Tibial nerve (tissue), 4 donors: ENCODE measurements at regions not wholly inside any gene's neighbourhood (a gene's known extent, or its start where the extent isn't known, plus 50 kb on each side); places are given as distances from the start of the nearest gene placed in this dataset.

Experiments used
- DNase-seq, 2 donors: peaks; one replicate each; pipeline ENCODE4 v3.0.0-alpha.2; 2019; ENCODE audit warnings: low spot score in 2 of 2
- H3K27ac ChIP-seq, 4 donors: fragments of 200-600 bp; sonication (generic) in 3 of 4; one replicate each; pipeline ENCODE4 v1.5.1; 2017 to 2019; ENCODE audit warnings: mild to moderate bottlenecking in 1 of 4
- H3K27me3 ChIP-seq, 2 donors: fragments of 200-600 bp; sonication (generic) in 1 of 2; one replicate each; pipeline versions ENCODE4 v1.5.1 to v1.6.0; 2017 to 2019
- H3K36me3 ChIP-seq, 3 donors: fragments of 200-600 bp; sonication (generic); one replicate each; pipeline ENCODE4 v1.5.1; 2018 to 2019
- H3K4me1 ChIP-seq, 4 donors: fragments of 200-600 bp; sonication (generic) in 3 of 4; one replicate each; pipeline ENCODE4 v1.5.1; 2017 to 2019
- H3K4me3 ChIP-seq, 4 donors: fragments of 200-600 bp; sonication (generic) in 3 of 4; one replicate each; pipeline ENCODE4 v1.5.1; 2017 to 2019; ENCODE audit warnings: mild to moderate bottlenecking in 1 of 4, moderate library complexity in 1 of 4
- H3K9me3 ChIP-seq, 4 donors: fragments of 200-600 bp; sonication (generic) in 3 of 4; one replicate each; pipeline ENCODE4 v1.5.1; 2017 to 2019
- CTCF ChIP-seq, 5 experiments: fragments of 200-600 bp in 3 of 5; fragments of 450-650 bp in 2 of 5; sonication (generic) in 3 of 5; IDR thresholded peaks; one replicate each; pipeline ENCODE4 v1.5.1; 2016 to 2019; ENCODE audit warnings: antibody characterized with exemption in 5 of 5, mild to moderate bottlenecking in 3 of 5, moderate library complexity in 2 of 5
- EP300 ChIP-seq, 2 donors: sonication (generic); formaldehyde crosslinking; IDR thresholded peaks; one replicate each; pipeline ENCODE4 v1.6.1; 2017; ENCODE audit warnings: antibody characterized with exemption in 2 of 2, mild to moderate bottlenecking in 1 of 2
- POLR2A ChIP-seq, 2 donors: fragments of 450-650 bp; IDR thresholded peaks; one replicate each; pipeline ENCODE4 v1.6.1; 2017; ENCODE audit warnings: antibody characterized with exemption in 2 of 2, mild to moderate bottlenecking in 2 of 2, moderate library complexity in 2 of 2
- WGBS, 2 donors: methylation state at CpG; one replicate each; pipeline ENCODE4 v1.1.5; 2018; 5-methylcytosine and 5-hydroxymethylcytosine counted together

GRCh38 chr13:107743983-107744382, 471.4 kb downstream of the LIG4 start:
- no peak for TF ChIP-seq POLR2A (IDR thresholded peaks at IDR 0.05)
- no peak for TF ChIP-seq EP300 (IDR thresholded peaks at IDR 0.05)
- TF ChIP-seq CTCF (IDR thresholded peaks at IDR 0.05), result no peak
- 27 to 37% methylated on average over 3 of the region's 3 CpGs for WGBS, 2 donors
- no peak for DNase-seq
- H3K9me3 ChIP-seq, result no peaks in the 10 kb centered on the region
- H3K27me3 ChIP-seq, result no peaks in the 10 kb centered on the region
- H3K4me1 ChIP-seq, result no peaks in the 10 kb centered on the region
- H3K36me3 ChIP-seq, result no peaks in the 10 kb centered on the region
- H3K4me3 ChIP-seq, result no peak overlapping the region
- no peak overlapping the region for H3K27ac ChIP-seq

- no peaks in the 10 kb centered on the region for H3K4me1 ChIP-seq
- H3K36me3 ChIP-seq, result no peaks in the 10 kb centered on the region
- 51 to 54% methylated on average over 4 of the region's 4 CpGs for WGBS, 2 donors
- no peaks in the 10 kb centered on the region for H3K27me3 ChIP-seq
- H3K9me3 ChIP-seq, result no peaks in the 10 kb centered on the region
- TF ChIP-seq POLR2A (IDR thresholded peaks at IDR 0.05) (no peak), EP300 (IDR thresholded peaks at IDR 0.05) (no peak), CTCF (IDR thresholded peaks at IDR 0.05) (no peak)
- DNase-seq, result no peak
- no peak overlapping the region for H3K4me3 ChIP-seq
- H3K27ac ChIP-seq, result no peak overlapping the region
These were observed 471.8 kb downstream of the LIG4 start for GRCh38 chr13:107743526-107743925.

- Histone ChIP-seq H3K4me3 (no peak overlapping the region), H3K27me3 (no peaks in the 10 kb centered on the region), H3K27ac (no peak overlapping the region), H3K36me3 (no peaks in the 10 kb centered on the region), H3K9me3 (no peaks in the 10 kb centered on the region), H3K4me1 (no peaks in the 10 kb centered on the region)
- WGBS, 2 donors, result 61 to 74% methylated on average over 3 of the region's 3 CpGs
- no peak for TF ChIP-seq CTCF (IDR thresholded peaks at IDR 0.05)
- no peak for TF ChIP-seq POLR2A (IDR thresholded peaks at IDR 0.05)
- TF ChIP-seq EP300 (IDR thresholded peaks at IDR 0.05), result no peak
- no peak for DNase-seq
These were observed 472.2 kb downstream of the LIG4 start for GRCh38 chr13:107743100-107743499.

GRCh38 chr13:107742544-107742943, 472.8 kb downstream of the LIG4 start:
- Histone ChIP-seq H3K9me3 (no peaks in the 10 kb centered on the region), H3K4me1 (no peaks in the 10 kb centered on the region), H3K27me3 (no peaks in the 10 kb centered on the region), H3K36me3 (no peaks in the 10 kb centered on the region), H3K27ac (no peak overlapping the region), H3K4me3 (no peak overlapping the region)
- TF ChIP-seq CTCF (IDR thresholded peaks at IDR 0.05) (no peak), EP300 (IDR thresholded peaks at IDR 0.05) (no peak), POLR2A (IDR thresholded peaks at IDR 0.05) (no peak)
- DNase-seq, result no peak
- 90 to 93% methylated on average over 1 of the region's 1 CpG for WGBS, 2 donors

GRCh38 chr13:107738004-107738403, 477.3 kb downstream of the LIG4 start:
- Histone ChIP-seq H3K36me3 (no peaks in the 10 kb centered on the region), H3K9me3 (no peaks in the 10 kb centered on the region), H3K4me1 (no peaks in the 10 kb centered on the region), H3K4me3 (no peak overlapping the region), H3K27me3 (no peaks in the 10 kb centered on the region), H3K27ac (no peak overlapping the region)
- DNase-seq, result no peak
- 84 to 87% methylated on average over 4 of the region's 4 CpGs for WGBS, 2 donors
- TF ChIP-seq POLR2A (IDR thresholded peaks at IDR 0.05) (no peak), EP300 (IDR thresholded peaks at IDR 0.05) (no peak)

- no peak for DNase-seq
- Histone ChIP-seq H3K9me3 (no peaks in the 10 kb centered on the region), H3K27ac (no peak overlapping the region), H3K4me1 (no peaks in the 10 kb centered on the region), H3K27me3 (no peaks in the 10 kb centered on the region), H3K36me3 (no peaks in the 10 kb centered on the region), H3K4me3 (no peak overlapping the region)
- TF ChIP-seq EP300 (IDR thresholded peaks at IDR 0.05) (no peak), CTCF (IDR thresholded peaks at IDR 0.05) (no peak), POLR2A (IDR thresholded peaks at IDR 0.05) (no peak)
- 73 to 75% methylated on average over 2 of the region's 2 CpGs for WGBS, 2 donors
These were observed 478.6 kb downstream of the LIG4 start for GRCh38 chr13:107736731-107737130.
